Epidermal melanocyte (primary cell): ENCODE measurements at regions not wholly inside any gene's neighbourhood (a gene's known extent, or its start where the extent isn't known, plus 50 kb on each side); places are given as distances from the start of the nearest gene placed in this dataset.
A peak's percentile ranks its signal among the peaks of the same experiment; 100 is the strongest.

Experiments
- DNase-seq: peaks from one replicate; pipeline ENCODE4 v3.0.0; 2011; ENCODE audit warnings: low spot score; ENCODE audit not compliant: insufficient read length

DNA sequence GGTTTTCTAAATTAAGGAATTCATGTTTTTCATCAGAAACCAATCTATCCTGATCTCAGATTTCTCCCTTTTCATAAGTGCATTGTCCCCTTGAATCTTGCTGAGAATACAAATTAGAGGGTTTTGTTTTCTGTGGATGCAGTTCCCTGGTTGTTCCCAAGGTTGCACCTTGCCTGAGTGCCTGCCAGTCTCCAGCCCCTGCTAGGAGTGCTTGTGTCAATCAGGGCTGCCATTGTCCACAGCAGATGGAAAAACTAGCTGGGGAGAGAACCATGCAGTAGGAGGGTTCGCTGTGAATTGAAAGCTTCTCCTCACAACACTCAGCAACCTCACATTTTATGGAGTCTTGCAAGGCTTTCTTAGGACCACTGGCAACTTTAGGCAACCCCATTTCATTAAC lies 210.8 kb upstream of the CTNNB1 start:
- DNase-seq: no peak

DNA sequence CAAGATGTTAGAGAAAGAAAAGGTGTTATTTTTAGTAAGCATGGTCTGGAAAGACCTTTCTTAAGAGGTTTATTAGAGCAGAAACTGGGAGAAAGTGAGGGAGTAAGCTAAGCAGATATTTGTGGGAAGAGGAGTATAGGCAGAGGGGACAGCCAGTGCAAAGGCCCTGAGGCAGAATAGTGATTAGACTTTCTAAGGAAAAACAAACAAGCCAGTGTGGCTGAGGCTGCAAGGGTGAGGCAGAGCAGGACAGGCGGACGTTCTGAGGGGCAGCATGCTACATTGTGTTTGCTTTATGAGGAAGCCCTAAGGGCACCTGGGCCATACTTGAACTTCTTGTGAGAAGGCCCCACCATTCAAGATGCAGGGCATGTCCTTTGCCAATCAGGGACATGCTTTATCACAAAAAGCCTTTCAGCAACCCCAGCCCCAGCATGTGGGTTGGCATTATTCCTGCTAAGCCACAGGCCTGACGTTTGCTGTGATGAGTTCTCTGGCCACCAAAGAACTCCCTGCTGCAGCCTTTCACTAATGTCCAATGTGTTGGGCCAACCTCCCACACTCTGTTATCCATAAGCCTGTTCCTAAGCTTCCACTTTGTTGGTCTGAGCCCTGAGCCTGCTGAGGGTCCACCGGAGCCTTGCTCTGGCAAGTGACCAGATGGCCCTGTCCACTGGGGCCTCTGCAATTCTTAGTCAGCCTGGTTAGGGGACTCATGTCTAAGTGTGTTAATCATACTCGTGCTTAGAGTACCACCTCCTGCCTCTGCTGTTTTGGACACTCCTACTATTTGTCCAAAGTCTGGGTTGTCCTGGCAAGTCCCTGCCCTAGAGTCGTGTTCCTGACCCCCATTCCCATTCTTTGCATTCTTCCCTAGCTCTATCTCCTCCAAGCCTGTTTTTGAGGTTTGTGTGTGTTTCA lies 209.9 kb upstream of the CTNNB1 start:
- DNase-seq: no peak

DNA sequence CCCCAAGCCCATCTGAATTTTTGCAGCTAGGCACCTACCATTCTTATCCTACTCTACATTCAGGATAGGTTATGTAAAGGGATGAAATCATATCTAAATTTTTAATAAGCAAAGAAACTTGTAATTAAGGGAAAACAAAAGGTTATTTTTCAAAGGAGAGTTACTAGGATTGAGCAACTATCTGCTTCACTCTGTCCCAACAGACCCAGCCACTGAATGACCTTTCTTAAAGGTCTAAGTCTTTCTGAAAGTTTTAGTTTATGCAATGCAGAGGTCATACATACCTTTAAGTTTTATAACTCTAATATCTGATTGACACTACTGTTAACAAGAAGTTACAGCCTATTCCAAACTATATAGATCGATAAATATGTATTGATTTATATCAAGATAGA lies 209.2 kb upstream of the CTNNB1 start:
- no peak for DNase-seq

GRCh38 chr3:40992023-40992422 lies 207.3 kb upstream of the CTNNB1 start:
- no peak for DNase-seq

DNA sequence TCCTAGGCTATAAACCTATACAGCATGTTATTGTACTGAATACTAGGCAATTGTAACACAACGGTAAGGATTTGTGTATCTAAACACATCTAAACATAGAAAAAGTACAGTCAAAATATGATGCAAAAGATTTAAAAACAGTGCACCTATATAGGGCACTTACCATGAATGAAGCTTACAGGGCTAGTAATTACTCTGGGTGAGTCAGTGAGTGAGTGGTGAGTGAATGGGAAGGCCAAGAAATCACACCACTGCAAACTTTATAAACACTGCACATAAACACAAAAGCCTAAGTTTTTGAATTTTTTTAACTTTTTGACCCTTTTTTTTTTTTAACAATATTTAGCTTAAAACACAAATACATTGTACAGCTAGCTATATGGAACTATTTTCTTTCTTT lies 204.7 kb upstream of the CTNNB1 start:
- DNase-seq: no peak

DNA sequence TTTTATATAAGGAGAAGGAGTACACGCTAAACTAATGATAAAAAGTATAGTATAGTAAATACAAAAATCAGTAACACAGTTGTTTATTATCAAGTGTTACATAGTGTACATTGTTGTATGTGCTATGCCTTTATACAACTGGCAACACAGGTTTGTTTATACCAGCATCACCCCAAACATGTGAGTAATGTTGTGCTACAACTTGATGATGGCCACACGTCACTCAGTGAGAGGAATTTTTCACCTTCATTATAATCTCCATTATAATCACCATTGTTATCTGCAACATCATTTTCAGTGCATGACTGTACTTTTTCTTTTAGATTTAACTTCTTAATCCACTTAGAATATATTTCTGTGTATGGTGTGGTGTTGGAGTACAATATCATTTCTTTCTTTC lies 204.0 kb upstream of the CTNNB1 start:
- DNase-seq: no peak

GRCh38 chr3:40996382-40996781 lies 202.9 kb upstream of the CTNNB1 start:
- DNase-seq: no peak

- DNase-seq: no peak
Observed at GRCh38 chr3:40996827-40997710, 202.2 kb upstream of the CTNNB1 start.

GRCh38 chr3:40997711-40998519 lies 201.4 kb upstream of the CTNNB1 start:
- DNase-seq: no peak

DNA sequence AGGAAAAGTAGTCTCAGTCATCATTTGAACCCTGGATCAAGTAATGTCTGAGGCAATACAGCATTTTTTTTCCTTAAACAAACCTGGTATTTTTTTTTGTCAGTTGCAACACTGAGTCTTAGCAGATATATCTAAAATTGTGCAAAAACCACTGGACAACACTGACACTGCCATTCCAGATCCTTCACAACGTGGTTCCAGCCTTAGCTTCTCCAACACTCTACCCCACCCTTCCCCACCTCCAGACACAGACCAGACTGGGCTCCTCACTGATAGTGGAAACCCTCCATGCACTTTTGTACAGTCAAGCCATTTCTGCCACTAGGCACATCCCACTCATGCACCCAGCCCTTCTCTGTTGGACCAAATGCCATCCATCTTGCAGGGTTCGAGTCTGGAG lies 199.6 kb upstream of the CTNNB1 start:
- no peak for DNase-seq

DNA sequence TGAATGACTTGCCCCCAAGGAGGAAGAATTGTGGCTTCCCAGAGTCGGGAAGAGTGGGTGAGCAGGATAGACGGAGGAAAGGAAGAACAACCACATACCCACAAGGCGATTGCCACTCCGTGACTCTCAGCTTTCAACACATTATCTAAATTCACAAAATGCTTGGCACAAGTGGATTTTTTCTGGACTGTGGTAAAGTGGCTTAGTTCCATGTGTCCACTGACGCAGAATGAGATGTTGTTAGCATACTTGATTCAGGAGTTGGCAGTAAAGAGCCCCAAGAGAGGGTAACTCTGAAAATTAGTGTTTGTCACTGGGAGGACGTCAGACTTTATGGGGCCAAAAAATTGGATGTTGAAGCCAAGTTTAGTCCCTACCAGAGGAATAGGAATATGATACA lies 198.8 kb upstream of the CTNNB1 start:
- DNase-seq: no peak

- no peak for DNase-seq
Observed at GRCh38 chr3:41001556-41001955, 197.7 kb upstream of the CTNNB1 start.

DNA sequence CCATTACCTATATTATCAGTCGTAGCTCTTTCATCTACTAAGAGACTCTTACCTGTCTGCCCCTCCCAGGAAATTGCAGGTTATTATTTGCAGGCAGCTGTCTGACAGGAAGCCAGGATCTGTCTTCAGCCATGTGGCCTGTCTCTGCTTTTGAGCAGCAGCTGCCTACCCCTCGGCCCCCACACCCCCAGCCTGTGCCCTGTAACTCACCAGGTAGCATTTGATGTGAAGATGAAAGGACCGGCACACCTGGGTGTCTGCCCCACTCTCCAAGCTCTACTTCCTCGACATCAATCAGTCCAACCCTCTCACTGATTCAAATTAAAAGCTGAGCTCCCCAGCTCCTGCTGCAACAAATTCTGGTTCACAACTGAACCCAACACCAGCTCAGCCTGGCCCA lies 197.2 kb upstream of the CTNNB1 start:
- no peak for DNase-seq

GRCh38 chr3:41007399-41007798 lies 191.9 kb upstream of the CTNNB1 start:
- DNase-seq: no peak

DNA sequence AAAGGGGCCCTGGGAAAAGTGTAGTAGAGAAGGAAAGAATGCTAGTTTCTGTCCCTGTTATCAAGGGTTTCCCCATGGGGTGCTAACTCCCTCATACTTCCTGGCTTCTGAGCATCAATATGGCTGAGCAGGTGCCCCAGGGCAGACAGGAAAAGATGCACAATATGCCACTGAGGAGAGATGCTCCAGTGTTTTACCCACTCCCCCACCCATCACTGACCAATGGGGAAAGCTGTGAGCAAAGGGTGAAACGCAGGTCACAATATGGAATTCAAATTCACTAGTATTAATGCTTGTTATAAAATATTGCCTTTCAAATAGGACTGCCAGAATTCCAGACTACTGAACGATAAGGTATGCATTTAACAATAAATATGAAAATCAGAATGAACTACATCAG lies 187.5 kb upstream of the CTNNB1 start:
- DNase-seq: no peak

DNA sequence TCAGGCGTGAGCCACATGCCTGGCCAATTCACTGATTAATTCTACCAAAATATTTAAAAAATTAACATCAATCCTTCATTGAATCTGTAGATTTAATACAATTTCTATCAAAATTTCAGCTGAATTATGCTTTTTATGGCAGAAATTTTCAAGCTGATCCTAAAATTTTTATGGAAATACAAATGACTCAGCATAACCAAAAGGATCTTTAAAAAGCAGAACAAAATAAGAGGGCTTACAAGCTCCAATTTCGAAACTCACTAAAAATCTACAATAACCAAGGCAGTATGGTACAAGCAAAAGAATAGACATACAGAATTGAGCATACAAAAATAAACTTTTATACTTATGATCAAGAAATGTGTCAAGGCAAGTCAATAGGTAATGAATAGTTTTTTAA lies 180.4 kb upstream of the CTNNB1 start:
- DNase-seq: no peak

DNA sequence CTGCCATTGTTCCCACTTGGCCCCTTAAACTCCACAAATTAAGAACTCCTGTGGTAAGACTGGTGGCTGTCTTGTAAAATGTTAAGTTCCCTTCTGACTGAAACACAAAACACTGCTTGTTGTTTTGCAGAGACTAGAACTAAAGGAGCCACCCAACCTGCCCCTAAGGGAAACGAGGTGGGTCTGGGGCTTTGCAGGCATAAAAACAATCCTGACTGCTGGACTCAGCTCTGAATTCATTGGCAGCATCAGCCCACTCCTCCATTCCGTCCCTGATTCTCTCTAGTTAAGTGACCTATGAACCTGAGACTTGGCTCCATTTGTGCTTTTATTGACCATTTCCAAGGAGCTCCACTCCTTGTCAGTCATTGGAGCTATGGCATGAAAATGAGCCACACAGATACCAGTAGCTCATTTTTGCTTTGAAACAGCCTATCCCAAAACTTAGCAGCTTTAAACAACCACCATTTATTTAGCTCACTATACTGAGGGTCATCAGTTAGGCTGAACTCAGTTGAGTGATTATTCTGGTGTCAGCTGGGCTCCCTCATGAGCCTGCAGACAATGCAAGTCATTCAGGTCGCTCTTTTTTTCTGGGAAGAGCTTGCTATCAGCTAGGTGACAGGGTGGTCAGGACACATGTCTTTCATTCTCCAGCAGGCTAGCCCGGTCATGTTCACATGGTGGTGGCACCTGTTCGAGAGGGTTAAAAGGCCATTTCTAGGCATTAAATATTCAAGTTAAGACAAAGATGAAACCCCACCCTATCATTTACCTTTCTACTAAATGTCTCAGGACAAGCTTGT lies 175.1 kb upstream of the CTNNB1 start:
- DNase-seq: no peak

- DNase-seq: peak; percentile 68
Observed at GRCh38 chr3:41026394-41027177, 172.7 kb upstream of the CTNNB1 start.

GRCh38 chr3:41029356-41029755 lies 169.9 kb upstream of the CTNNB1 start:
- DNase-seq: no peak

- no peak for DNase-seq
Observed at GRCh38 chr3:41030220-41030619, 169.1 kb upstream of the CTNNB1 start.
